Peyer's patch (tissue), 4 donors: ENCODE measurements at regions not wholly inside any gene's neighbourhood (a gene's known extent, or its start where the extent isn't known, plus 50 kb on each side); places are given as distances from the start of the nearest gene placed in this dataset.

Source experiments
- DNase-seq, 3 donors: peaks; one replicate each; pipeline ENCODE4 v3.0.0-alpha.2; 2017 to 2019
- H3K27ac ChIP-seq, 4 donors: fragments of 200-600 bp; sonication (generic); one replicate each; pipeline ENCODE4 v1.5.1; 2016 to 2019
- H3K27me3 ChIP-seq, 2 donors: fragments of 200-600 bp; sonication (generic); one replicate each; pipeline ENCODE4 v1.5.1; 2019
- H3K36me3 ChIP-seq, 3 donors: fragments of 200-600 bp; sonication (generic); one replicate each; pipeline ENCODE4 v1.5.1; 2016 to 2019
- H3K4me1 ChIP-seq, 4 donors: fragments of 200-600 bp; sonication (generic); one replicate each; pipeline ENCODE4 v1.5.1; 2016 to 2019
- H3K4me3 ChIP-seq, 4 donors: fragments of 200-600 bp; sonication (generic); 1 replicate in 3 of 4; 2 replicates in 1 of 4; pipeline ENCODE4 v1.5.1; 2016 to 2019; ENCODE audit warnings: mild to moderate bottlenecking in 1 of 4
- H3K9me3 ChIP-seq, 4 donors: fragments of 200-600 bp; sonication (generic); one replicate each; pipeline ENCODE4 v1.5.1; 2016 to 2019; ENCODE audit warnings: mild to moderate bottlenecking in 1 of 4
- CTCF ChIP-seq, 6 experiments: fragments of 450-650 bp in 4 of 6; fragments of 200-600 bp in 2 of 6; sonication (generic) in 1 of 6; IDR thresholded peaks; one replicate each; pipeline ENCODE4 v1.5.1; 2017 to 2019; ENCODE audit warnings: antibody characterized with exemption in 6 of 6, mild to moderate bottlenecking in 3 of 6, moderate library complexity in 1 of 6
- POLR2A ChIP-seq, 2 donors: fragments of 450-650 bp; IDR thresholded peaks; one replicate each; pipeline ENCODE4 v1.5.1; 2017; ENCODE audit warnings: antibody characterized with exemption in 2 of 2, mild to moderate bottlenecking in 2 of 2, moderate library complexity in 2 of 2

GRCh38 chr3:65181391-65181871, 493.6 kb upstream of the ADAMTS9 start:
- DNase-seq: no peak
- Histone ChIP-seq H3K27ac (no peak overlapping the region), H3K4me1 (no peaks in the 10 kb centered on the region)

GRCh38 chr3:65178703-65179102, 490.9 kb upstream of the ADAMTS9 start:
- Histone ChIP-seq H3K4me1 (no peaks in the 10 kb centered on the region), H3K4me3 (no peak overlapping the region), H3K36me3 (no peaks in the 10 kb centered on the region), H3K9me3 (no peaks in the 10 kb centered on the region), H3K27ac (no peak overlapping the region), H3K27me3 (no peaks in the 10 kb centered on the region)
- TF ChIP-seq POLR2A (IDR thresholded peaks at IDR 0.05) (no peak), CTCF (IDR thresholded peaks at IDR 0.05) (no peak)
- DNase-seq: no peak

More at GRCh38 chr3:65181391-65181871, 493.6 kb upstream of the ADAMTS9 start:
- Histone ChIP-seq H3K36me3 (no peaks in the 10 kb centered on the region), H3K4me3 (no peak overlapping the region), H3K9me3 (no peaks in the 10 kb centered on the region), H3K27me3 (no peaks in the 10 kb centered on the region)
- no peak for TF ChIP-seq CTCF (IDR thresholded peaks at IDR 0.05)
- no peak for TF ChIP-seq POLR2A (IDR thresholded peaks at IDR 0.05)

GRCh38 chr3:65177960-65178376, 490.2 kb upstream of the ADAMTS9 start:
- no peak overlapping the region for H3K27ac ChIP-seq
- H3K4me1 ChIP-seq: no peaks in the 10 kb centered on the region
- no peak overlapping the region for H3K4me3 ChIP-seq
- H3K36me3 ChIP-seq: no peaks in the 10 kb centered on the region
- DNase-seq: no peak
- no peaks in the 10 kb centered on the region for H3K27me3 ChIP-seq
- TF ChIP-seq POLR2A (IDR thresholded peaks at IDR 0.05) (no peak), CTCF (IDR thresholded peaks at IDR 0.05) (no peak)
- H3K9me3 ChIP-seq: no peaks in the 10 kb centered on the region

- no peak for DNase-seq
- Histone ChIP-seq H3K27me3 (no peaks in the 10 kb centered on the region), H3K27ac (no peak overlapping the region), H3K4me1 (no peaks in the 10 kb centered on the region), H3K36me3 (no peaks in the 10 kb centered on the region), H3K4me3 (no peak overlapping the region), H3K9me3 (no peaks in the 10 kb centered on the region)
- TF ChIP-seq POLR2A (IDR thresholded peaks at IDR 0.05) (no peak), CTCF (IDR thresholded peaks at IDR 0.05) (no peak)
Measured at GRCh38 chr3:65174713-65175112, 486.9 kb upstream of the ADAMTS9 start.

GRCh38 chr3:65173841-65174240, 486.0 kb upstream of the ADAMTS9 start:
- no peak for DNase-seq
- H3K9me3 ChIP-seq: no peaks in the 10 kb centered on the region
- TF ChIP-seq CTCF (IDR thresholded peaks at IDR 0.05) (no peak), POLR2A (IDR thresholded peaks at IDR 0.05) (no peak)
- H3K27me3 ChIP-seq: no peaks in the 10 kb centered on the region
- H3K4me3 ChIP-seq: no peak overlapping the region
- no peak overlapping the region for H3K27ac ChIP-seq
- no peaks in the 10 kb centered on the region for H3K36me3 ChIP-seq
- no peaks in the 10 kb centered on the region for H3K4me1 ChIP-seq

- H3K4me1 ChIP-seq: no peaks in the 10 kb centered on the region
- H3K27ac ChIP-seq: no peak overlapping the region
- no peak overlapping the region for H3K4me3 ChIP-seq
- no peak for DNase-seq
- no peaks in the 10 kb centered on the region for H3K36me3 ChIP-seq
- no peaks in the 10 kb centered on the region for H3K9me3 ChIP-seq
- no peak for TF ChIP-seq POLR2A (IDR thresholded peaks at IDR 0.05)
- H3K27me3 ChIP-seq: no peaks in the 10 kb centered on the region
Measured at GRCh38 chr3:65172209-65172608, 484.4 kb upstream of the ADAMTS9 start.
